Activated B cell treated with CpG ODN at 0.5 μM for 24 hours (primary cell): ENCODE measurements at regions not wholly inside any gene's neighbourhood (a gene's known extent, or its start where the extent isn't known, plus 50 kb on each side); places are given as distances from the start of the nearest gene placed in this dataset.
"Not testable (repeated sequence)": the region's sequence is repeated elsewhere in the genome, so short reads cannot be mapped to it uniquely, and the experiment has no call there.

Experiments
- ATAC-seq: fragments of 200-7000 bp; cut with Tn5 transposase; one replicate; pipeline ENCODE4 v1.10.0; 2021; ENCODE audit warnings: low read depth, mild to moderate bottlenecking, moderate library complexity
- CTCF ChIA-PET: fragments of 350-600 bp; sonication (Branson Sonifier 250); formaldehyde crosslinking; loops from one replicate; lab custom pipeline; 2021; ENCODE audit warnings: antibody characterized with exemption; lab: Charles Lee
- POLR2A ChIA-PET: fragments of 350-600 bp; sonication (Branson Sonifier 250); formaldehyde crosslinking; loops from one replicate; lab custom pipeline; 2021; ENCODE audit warnings: antibody characterized with exemption; lab: Charles Lee
- DNase-seq: peaks from one replicate; pipeline ENCODE4 v3.0.0; 2022
- H3K27ac Mint-ChIP-seq: one replicate; pipeline ENCODE4 v1.8.0; 2020; ENCODE audit warnings: mixed read lengths
- H3K27me3 Mint-ChIP-seq: one replicate; pipeline ENCODE4 v1.8.0; 2021; ENCODE audit warnings: mixed read lengths
- H3K36me3 Mint-ChIP-seq: one replicate; pipeline ENCODE4 v1.8.0; 2021; ENCODE audit warnings: low read depth, mixed read lengths
- H3K4me1 Mint-ChIP-seq: one replicate; pipeline ENCODE4 v1.8.0; 2021; ENCODE audit warnings: mixed read lengths
- H3K4me3 Mint-ChIP-seq: one replicate; pipeline ENCODE4 v1.8.0; 2020; ENCODE audit warnings: mild to moderate bottlenecking, mixed read lengths
- H3K9me3 Mint-ChIP-seq: one replicate; pipeline ENCODE4 v1.8.0; 2020; ENCODE audit warnings: mixed read lengths
- CTCF ChIP-seq: fragments of 200-600 bp; IDR thresholded peaks from one replicate; pipeline ENCODE4 v1.8.0; 2022; ENCODE audit warnings: antibody characterized with exemption, mild to moderate bottlenecking
- intact Hi-C: fragments of 100-400 bp; cut with micrococcal nuclease; formaldehyde crosslinking; loops from one replicate; pipeline ENCODE4 v1.15.1; 2024

- ATAC-seq (no peak), DNase-seq (no peak)
- H3K4me3 Mint-ChIP-seq, result no peak overlapping the region
- no peak overlapping the region for H3K27ac Mint-ChIP-seq
- H3K4me1 Mint-ChIP-seq, result peaks cover 31% of the 10 kb centered on the region
- ChIA-PET CTCF (no interaction called here), POLR2A (interaction anchor here (0.9 to 1.7 kb wide), 2 partner anchors 15 to 32 kb away, joined by 3 to 5 read pairs; no protein-coding TSS in a partner anchor)
- intact Hi-C loops, result no loop called here
- no peaks in the 10 kb centered on the region for H3K27me3 Mint-ChIP-seq
- peaks cover 2% of the 10 kb centered on the region for H3K36me3 Mint-ChIP-seq
- H3K9me3 Mint-ChIP-seq, result peaks cover 4% of the 10 kb centered on the region
- no peak for TF ChIP-seq CTCF
Measured at GRCh38 chr15:70236341-70237086, 138.8 kb upstream of the TLE3 start.

GRCh38 chr15:70235347-70235746 lies 137.6 kb upstream of the TLE3 start:
- no peak for ATAC-seq
- no peak overlapping the region for H3K4me3 Mint-ChIP-seq
- CTCF ChIA-PET, result no interaction called here
- no peak for DNase-seq
- TF ChIP-seq CTCF, result no peak
- H3K27me3 Mint-ChIP-seq, result no peaks in the 10 kb centered on the region
- H3K27ac Mint-ChIP-seq, result no peak overlapping the region
- POLR2A ChIA-PET, result interaction anchor here (0.9 to 1.7 kb wide), 2 partner anchors 14 to 33 kb away, joined by 3 to 5 read pairs; no protein-coding TSS in a partner anchor
- intact Hi-C loops, result no loop called here
- peaks cover 20% of the 10 kb centered on the region for H3K4me1 Mint-ChIP-seq
- peaks cover 6% of the 10 kb centered on the region for H3K9me3 Mint-ChIP-seq
- H3K36me3 Mint-ChIP-seq, result peaks cover 3% of the 10 kb centered on the region

- Mint-ChIP-seq H3K36me3 (peaks cover 3% of the 10 kb centered on the region), H3K4me3 (no peak overlapping the region), H3K4me1 (peaks cover 10% of the 10 kb centered on the region), H3K9me3 (peaks cover 9% of the 10 kb centered on the region), H3K27ac (no peak overlapping the region), H3K27me3 (no peaks in the 10 kb centered on the region)
- POLR2A ChIA-PET, result interaction anchor here (1.7 kb wide), 1 partner anchor 34 kb away, joined by 5 read pairs; no protein-coding TSS in a partner anchor
- CTCF ChIA-PET, result no interaction called here
- no peak for ATAC-seq
- intact Hi-C loops, result no loop called here
- no peak for TF ChIP-seq CTCF
- DNase-seq, result no peak
Measured at GRCh38 chr15:70234256-70234905, 136.7 kb upstream of the TLE3 start.

GRCh38 chr15:70231484-70231883 lies 133.8 kb upstream of the TLE3 start:
- Mint-ChIP-seq H3K4me1 (peaks cover 4% of the 10 kb centered on the region), H3K36me3 (peaks cover 3% of the 10 kb centered on the region), H3K9me3 (peaks cover 9% of the 10 kb centered on the region), H3K4me3 (no peak overlapping the region), H3K27me3 (no peaks in the 10 kb centered on the region), H3K27ac (no peak overlapping the region)
- ChIA-PET POLR2A (no interaction called here), CTCF (no interaction called here)
- intact Hi-C loops, result no loop called here
- ATAC-seq (no peak), DNase-seq (no peak)
- no peak for TF ChIP-seq CTCF

GRCh38 chr15:70227918-70228317 lies 130.2 kb upstream of the TLE3 start:
- H3K27me3 Mint-ChIP-seq, intact Hi-C loops, H3K9me3 Mint-ChIP-seq, H3K4me1 Mint-ChIP-seq, POLR2A ChIA-PET, H3K4me3 Mint-ChIP-seq, ATAC-seq, DNase-seq, CTCF ChIA-PET, H3K36me3 Mint-ChIP-seq, H3K27ac Mint-ChIP-seq: not testable (repeated sequence)
